HG03196 (cell line): ENCODE measurements at regions not wholly inside any gene's neighbourhood (a gene's known extent, or its start where the extent isn't known, plus 50 kb on each side); places are given as distances from the start of the nearest gene placed in this dataset.
"Not testable (repeated sequence)": the region's sequence is repeated elsewhere in the genome, so short reads cannot be mapped to it uniquely, and the experiment has no call there.

Experiments used
- ATAC-seq: cut with Tn5 transposase; IDR thresholded peaks from one replicate; pipeline ENCODE4 v1.9.1; 2021; ENCODE audit not compliant: unreplicated experiment

DNA sequence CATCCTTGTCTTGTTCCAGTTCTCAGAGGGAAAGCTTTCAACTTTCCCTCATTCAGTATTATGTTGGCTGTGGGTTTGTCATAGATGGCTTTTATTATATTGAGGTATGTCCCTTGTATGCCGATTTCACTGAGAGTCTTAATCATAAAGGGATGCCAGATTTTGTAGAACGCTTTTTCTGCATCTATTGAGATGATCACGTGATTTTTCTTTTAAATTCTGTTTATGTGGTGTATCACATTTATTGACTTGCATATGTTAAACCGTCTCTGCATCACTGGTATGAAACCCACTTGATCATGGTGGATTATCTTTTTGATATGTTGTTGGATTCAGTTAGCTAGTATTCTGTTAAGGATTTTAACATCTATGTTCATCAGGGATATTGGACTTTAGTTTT is 313.7 kb upstream of the AMOT start:
- not testable (repeated sequence) for ATAC-seq

DNA sequence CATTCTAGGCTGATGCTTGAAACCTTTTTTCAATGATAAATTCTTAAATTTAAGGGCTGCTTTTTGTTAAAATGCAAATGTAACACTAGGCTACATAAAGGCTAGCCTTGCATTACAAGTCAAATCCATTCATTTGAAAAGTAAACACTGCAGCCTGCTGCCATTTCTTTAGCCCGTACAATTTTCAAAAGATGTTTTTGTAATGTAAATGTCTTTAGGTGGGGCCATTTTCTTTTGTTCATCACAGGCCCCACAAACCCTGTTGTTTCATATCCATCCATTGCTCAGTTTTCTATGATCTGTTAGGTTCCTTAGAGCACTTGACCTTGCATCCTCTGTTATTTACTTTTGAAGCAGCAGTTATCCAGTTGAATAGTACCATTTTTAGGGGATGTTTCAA is 296.2 kb upstream of the AMOT start:
- ATAC-seq, result no peak

DNA sequence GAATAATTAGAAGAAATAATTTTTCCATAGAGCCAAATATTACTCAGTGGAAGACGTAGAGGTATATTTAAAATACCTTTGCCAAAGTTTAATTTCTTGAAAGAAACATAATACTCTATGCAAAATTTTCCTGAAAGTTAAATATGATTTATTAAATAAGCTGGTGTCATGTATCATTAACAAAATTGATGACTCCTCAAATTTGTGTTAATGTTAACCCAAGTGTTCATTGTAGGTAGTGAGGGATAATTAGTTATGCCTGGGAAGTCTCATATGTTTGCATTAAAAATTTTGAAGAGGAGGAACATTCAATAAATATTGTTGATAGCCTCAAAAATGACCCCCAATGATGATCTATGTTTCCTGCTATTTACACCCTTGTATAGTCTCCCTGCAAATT is 292.7 kb upstream of the AMOT start:
- ATAC-seq, result no peak

DNA sequence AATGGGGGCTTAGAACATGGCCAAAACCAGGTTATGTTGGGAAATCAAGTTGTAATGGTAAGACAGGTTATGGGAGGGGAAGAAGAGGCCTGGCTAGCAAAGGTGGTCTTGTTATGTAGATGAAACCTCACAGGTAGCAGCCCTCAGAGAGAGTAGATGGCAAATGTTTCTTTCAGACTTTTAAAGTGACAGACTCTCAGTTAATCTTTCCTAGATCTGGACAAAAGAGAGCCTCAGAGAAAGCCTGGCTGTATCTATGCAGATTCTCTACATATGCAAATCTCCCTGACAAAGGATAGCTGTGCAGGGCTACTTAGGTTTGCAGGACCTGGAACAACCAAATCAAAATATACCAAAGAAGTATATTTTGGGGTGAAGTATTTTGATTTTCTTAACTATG is 284.1 kb upstream of the AMOT start:
- no peak for ATAC-seq

DNA sequence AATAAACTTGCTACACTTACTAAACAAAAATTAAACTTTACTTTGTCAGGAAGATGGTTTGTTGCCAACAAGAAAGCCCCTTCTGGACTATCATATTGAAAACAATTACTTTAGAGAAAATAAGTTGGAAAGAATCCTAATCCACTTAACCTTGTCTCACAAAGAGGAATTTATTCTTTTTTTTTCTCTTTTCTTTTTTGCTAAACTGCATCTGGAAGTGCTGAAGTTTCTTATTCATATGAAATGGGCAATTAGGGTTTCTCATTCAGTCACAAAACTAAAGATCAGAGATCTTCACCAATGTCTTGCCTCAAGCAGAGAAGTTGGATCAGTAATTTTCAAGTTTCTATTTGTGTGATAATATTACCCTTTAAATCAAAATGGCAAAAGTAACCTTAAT is 234.9 kb upstream of the AMOT start:
- ATAC-seq, result no peak

DNA sequence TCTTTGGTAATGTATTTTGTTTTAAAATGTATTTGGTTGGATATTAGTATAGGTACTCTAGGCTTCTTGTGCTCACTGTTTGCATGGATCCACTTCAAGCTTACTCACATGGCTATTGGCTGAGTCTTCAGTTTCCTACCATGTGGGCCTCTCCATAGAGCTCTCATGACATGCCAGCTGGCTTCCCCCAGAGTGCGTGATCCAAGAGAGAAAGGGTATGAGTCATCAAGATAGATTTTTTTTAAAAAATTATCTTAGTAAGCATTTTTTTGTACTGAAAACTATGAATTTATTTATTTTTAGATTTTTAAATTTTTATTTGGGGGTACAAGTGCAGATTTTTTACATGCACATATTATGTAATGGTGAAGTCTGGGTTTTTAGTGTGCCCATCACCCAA is 219.1 kb upstream of the AMOT start:
- ATAC-seq, result no peak

DNA sequence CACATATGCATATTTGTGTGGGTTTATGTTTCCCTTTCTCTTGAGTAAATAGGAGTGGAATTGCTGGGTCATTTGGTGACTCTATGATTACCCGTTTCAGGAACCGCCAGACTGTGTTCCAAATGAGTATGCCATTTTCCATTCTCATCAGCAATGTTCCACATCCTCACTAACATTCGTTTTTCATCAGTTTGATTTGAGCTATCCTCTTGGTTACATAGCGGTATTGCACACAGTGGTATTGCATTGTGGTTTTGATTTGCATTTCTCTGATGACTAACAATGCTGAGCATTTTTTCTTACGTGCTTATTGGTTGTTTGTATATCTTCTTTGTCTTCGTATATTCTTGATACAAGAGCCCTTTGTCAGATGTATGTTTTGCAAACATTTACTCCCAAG is 218.0 kb upstream of the AMOT start:
- ATAC-seq, result no peak

DNA sequence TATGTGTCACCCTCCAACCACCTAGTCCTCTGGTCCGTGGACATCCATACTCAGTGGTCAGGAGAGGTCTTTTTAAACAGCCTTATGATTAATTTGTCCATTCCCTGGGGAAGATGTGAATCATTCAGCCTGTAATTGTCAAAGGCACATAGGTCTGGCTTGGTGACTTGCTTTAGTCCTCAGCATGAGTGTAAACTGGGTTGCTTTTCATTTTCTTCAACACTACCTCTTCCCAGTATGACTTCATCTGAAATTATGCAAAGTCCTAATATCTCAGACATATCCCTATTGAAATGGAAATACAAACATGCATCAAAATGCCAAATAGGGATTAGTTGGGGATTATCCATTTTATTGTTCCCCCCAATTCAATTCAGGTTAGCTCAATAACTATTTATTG is 208.3 kb upstream of the AMOT start:
- ATAC-seq, result no peak

DNA sequence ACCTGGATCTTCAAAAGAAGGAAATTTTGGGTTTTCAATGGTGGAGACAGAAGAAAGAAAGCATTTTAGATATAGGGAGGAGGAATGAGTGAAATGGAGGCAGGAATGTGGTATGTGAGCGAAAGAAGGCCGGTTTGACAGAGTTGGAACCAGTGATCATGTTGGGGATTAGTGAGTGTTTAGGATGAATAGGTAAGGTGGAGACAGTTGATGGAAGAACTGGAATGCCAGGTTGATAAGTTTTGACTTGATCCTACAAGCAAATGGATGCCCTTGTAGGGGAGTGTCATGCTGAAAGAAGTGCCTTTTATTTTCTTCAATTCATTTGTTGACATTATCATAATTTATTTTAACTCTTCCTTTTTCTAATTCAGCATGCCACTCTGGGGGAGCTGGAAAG is 207.8 kb upstream of the AMOT start:
- ATAC-seq, result no peak

DNA sequence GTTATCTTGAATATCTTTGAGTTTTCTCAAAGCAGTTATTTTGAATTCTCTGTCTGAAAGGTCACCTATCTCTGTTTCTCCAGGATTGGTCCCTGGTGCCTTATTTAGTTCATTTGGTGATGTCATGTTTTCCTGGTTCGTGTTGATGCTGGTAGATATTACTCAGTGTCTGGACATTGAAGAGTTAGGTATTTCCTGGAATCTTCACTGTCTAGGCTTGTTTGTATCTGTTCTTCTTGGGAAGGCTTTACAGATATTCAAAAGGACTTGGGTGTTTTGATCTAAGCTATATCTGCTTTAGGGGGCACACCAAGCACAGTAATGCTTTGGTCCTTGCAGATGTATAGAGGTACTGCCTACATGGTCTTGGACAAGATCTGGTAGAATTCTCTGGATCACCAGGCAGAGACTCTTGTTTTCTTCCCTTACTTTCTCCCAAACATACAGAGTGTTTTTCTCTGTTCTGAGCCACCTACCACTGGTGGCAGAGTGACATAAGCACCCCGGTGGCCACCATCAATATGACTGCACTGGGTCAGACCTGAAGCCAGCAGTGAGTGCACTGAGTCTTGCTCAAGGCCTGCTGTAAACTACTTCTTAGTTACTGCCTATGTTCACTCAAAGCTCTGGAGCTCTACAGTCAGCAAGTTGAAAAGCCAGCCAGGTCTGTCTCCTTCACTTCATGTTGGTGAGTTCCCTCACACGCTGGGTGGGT is 193.5 kb upstream of the AMOT start:
- no peak for ATAC-seq

DNA sequence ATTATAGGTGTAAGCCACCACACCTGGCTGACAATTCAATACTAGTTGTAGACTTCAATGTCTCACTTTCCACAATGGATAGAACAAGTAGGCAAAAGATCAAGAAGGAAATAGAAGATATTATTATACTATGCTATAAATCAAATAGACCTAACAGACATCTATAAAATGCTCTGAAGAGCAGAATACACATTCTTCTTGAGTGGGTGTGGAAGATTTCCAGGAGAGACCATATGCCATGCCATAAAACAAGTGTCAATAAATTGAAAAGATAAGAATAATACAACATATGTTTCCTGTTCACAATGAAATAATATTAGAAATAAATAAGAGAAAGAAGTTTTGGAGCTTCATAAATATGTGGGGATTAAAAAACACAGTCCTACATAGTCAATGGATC is 179.3 kb upstream of the AMOT start:
- no peak for ATAC-seq

DNA sequence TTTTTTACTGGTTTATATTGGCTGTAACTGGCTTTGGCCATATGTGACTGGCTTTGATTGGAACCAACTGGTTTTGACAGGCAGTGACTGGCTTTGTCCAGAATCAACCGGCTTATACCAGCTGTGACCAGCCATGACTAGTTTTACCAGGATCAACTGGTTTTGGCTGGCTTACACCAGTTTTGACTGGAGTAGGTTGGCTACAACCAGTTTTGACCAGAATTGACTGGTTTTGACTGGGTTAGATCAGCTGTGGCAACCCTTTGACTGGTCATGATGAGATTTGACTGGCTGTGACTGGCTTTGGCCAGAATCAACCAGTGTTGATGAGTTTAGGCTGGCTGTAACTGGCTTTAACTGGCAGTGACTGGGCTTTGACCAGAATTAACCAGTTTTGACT is 169.2 kb upstream of the AMOT start:
- ATAC-seq, result no peak

DNA sequence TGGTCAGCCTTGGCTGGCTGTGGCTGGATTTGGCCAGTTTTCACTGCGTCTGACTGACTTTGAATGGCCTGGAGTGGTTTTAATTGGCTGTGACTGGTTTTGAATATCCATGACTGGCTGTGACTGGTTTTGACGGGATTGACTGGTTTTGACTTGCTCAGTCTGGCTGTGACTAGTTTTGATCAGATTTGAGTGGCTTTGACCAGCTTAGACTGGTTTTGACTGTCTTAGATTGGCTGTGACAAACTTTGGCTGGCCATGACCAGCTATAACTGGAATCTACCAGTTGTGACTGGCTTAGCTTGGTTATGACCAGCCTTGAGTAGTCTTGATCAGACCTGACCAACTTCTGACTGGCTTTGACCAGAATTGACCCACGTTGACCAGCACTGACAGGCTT is 168.4 kb upstream of the AMOT start:
- ATAC-seq, result no peak

DNA sequence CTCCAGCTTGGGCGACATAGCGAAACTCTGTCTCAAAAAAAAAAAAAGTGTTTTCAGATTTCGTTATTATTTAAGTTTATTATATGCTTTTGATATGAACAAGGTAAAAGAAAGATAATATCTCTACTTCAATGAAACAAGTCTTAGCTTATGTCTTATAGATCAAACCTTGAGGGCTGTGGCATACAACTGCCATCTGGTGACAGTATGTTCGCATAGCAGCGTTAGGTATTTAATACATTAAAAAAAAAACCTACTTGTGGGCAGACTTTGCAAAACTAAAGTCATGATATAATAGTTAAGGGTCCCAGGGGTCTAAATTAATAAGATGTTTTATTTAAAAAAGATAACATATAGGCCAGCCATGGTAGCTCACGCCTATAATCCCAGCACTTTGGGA is 161.2 kb upstream of the AMOT start:
- no peak for ATAC-seq

DNA sequence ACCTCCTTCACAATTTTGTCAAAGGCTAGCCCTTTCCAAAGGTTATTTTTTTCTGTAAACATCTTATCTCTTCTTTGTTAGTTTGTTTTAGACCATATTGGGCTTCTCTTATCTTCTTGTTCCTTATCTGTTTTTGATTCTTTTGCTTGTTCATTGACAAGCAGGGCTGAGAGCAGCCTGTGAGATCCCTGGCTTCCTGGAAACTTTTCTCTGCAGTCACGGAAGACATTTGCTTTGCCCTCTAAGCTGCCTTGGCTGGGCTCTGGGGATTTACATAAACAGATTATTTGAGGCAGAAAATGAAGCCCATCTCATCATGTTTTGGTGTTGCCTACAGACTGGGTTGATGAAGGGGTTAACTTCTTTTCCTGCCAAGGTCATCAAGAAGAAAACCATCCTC is 157.4 kb upstream of the AMOT start:
- no peak for ATAC-seq

DNA sequence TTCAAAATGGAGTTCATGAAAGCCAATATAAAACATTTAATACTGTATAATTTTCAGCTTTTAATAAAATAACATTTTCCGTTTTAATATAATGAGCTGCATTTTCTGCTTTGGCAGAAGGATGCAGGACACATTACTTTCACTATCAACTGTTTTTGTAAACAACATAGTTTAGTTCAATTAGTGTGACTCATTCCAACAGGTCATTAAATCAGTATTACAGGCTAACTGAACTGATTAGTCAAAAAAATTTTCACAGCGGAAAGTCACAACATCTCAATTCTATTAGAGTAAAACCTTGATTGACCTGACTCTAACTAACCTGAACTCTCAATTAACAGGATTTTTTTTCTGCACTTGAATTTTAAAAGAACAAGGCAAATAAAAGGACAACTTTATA is 151.2 kb upstream of the AMOT start:
- no peak for ATAC-seq

DNA sequence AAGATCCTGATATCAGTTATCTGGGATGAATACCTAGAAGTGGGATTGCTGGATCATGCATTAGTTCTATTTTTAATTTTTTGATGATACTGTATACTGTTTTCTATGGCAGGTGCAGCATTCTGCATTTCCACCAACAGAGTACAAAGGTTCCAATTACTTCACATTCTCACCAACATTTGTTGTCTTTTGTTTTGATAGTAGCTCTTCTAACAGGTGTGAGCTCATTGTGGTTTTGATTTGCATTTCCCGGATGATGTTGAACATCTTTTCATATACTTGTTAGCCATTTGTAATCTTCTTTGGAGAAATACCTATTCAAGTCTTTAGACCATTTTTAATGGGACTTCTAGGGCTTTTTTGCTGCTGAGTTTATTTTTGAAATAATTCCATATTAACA is 139.2 kb upstream of the AMOT start:
- no peak for ATAC-seq

DNA sequence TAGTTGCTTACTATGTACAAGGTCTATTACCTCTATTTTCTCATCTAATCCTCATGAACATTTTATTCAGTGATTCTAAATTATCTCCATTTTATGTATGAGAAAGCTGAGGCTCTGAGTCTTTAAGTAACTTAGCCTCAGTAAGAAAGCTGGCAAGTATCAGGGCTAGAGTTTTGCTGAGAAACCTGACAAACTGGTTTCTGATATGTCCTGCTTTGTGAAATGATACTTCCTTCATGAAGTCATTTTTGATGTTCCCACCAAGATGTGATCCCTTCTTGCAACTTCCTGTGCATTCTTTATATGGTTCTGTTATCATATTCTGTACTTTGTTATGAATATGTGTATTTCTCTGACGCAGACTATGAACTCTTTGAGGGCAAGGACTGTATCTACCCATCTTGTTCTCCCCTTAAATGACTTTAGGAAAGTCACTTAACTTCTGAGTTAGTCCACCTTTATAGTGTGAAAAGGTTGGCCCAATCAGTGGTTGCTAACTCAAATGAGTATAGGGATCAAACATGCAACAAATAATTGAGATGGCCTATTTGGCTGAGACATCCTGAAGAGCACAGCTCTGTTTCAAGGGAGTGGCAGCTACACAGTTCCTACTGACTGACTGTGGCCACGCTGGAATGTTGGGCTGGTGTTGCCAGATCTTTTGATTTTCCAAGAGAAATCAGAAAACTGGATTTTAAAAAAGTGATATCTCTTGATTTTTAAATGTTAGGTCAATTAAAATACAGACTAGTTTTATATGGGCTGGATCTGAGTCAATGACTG is 127.9 kb upstream of the AMOT start:
- ATAC-seq, result no peak

DNA sequence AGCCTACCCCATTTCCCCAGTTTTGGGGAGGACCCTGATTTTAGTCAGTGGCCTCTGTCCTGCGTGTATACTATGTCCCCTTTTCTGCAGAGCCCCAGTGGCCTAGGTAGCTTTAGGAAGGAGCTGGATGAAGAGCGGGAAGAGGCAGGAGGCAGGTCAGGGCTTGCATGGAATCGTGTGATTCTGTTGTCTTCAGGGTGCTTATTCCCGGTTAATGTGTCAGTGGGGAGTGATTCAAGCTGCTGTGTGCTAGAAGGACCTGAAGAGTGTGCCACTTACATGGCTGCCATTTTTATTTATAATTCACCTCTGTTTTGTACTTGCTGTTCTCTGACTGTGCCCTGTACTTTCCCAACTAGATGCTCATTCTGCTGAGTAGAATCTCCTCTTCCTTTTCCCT is 127.3 kb upstream of the AMOT start:
- no peak for ATAC-seq

DNA sequence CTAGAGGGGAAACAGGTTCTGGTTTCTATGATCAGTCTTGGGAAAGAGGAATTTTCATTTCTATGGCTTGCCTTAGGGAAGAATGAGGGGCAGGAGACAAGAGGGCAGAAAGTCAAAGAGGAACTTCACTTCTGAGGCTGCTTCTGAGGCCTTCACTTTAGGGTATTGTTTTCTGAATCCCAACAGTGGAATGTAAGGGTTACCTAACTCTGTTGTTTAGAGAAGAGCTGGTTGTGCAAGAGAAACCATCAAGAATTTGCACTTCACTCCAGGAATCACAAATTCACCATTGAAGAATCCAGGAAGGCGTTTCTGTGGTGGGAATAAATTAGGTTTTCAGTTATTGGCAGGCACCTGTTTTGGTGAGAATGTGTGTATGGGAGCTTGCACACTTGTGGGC is 126.7 kb upstream of the AMOT start:
- no peak for ATAC-seq

DNA sequence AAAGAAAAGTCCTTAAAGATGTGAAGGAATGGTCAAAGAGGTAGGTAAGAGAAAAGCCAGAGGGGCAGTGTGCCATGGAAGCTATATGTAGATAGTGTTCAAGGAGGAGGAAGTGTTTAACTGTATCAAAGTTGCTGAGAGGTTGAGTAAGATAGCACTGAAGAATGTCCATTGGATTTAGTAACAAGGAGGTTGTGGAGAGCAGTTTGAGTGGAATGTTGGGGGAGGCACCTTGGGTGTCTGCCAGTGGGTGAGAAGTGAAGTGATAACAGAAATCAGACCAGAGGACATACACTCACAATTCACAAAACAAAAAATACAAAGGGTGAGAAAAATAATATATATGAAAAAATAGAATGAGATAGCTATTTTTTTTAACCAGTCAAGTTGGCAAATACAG is 121.3 kb upstream of the AMOT start:
- no peak for ATAC-seq

DNA sequence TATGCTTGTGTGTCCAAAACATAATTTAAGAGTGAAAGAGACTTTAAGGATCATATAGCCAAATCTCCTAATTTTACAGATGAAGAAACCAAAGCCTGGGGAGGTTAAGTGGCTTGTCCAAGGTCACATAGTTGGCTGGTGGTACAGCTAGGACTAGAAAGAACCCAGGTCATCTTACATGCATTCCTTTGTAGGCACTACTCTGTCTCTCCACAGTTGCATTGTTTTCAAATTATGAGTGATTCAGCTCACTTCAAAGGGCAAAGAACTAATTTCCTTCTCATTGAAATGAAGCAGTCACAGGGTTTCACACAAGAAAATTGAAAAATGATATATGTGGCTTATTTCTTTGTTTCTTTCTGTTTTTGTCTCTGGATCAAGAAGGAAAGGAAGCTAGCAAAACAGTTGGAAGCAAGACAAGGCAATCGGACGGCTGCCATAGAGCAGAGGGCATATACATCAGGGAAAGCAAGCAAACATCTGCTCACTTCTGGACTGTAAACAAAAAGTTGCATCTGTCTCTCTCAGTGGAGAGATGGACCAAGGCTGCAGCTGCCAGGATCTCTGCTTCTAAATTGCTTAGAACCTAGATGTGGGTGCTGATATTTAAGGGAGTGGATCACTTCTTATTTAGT is 107.5 kb upstream of the AMOT start:
- ATAC-seq, result no peak
